NT2/D1 (cell line): ENCODE measurements at regions not wholly inside any gene's neighbourhood (a gene's known extent, or its start where the extent isn't known, plus 50 kb on each side); places are given as distances from the start of the nearest gene placed in this dataset.

Experiments used
- YY1 ChIP-seq: IDR thresholded peaks from 2 replicates; pipeline ENCODE4 v1.6.1; 2011; ENCODE audit not compliant: insufficient read length, insufficient read depth
- ZNF274 ChIP-seq: IDR thresholded peaks from 2 replicates; pipeline ENCODE4 v1.6.1; 2011; ENCODE audit warnings: mild to moderate bottlenecking, low read depth, low read length

DNA sequence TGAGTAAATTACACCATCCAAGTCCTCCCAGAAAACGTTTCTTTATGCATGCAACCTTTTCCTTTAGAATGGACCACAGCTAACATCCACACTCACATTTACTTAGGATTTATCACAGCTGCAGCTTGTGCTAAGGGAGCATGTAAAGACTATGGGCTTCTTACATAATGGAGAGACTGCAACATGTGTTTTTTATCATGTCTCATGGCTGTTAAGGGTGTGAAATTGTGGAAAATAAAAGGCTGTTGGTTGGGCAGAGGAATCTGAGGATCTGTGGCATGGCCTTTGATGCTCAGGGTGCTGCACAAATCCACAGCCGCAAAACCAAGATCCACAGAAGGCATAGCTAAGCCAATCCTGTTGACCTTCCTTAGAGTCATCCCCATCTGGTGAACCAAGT lies 112.0 kb upstream of the MTNR1B start:
- TF ChIP-seq YY1, result no peak
- TF ChIP-seq ZNF274, result no peak
